K562 (cell line): ENCODE measurements at regions not wholly inside any gene's neighbourhood (a gene's known extent, or its start where the extent isn't known, plus 50 kb on each side); places are given as distances from the start of the nearest gene placed in this dataset.

ENCODE experiments used
- CREB1 ChIP-seq, 2 experiments: sonication (generic) in 1 of 2; formaldehyde crosslinking in 1 of 2; IDR thresholded peaks; 2 replicates each; pipeline versions ENCODE4 v1.6.1 to v1.8.0; 2012 to 2022; ENCODE audit warnings: inconsistent platforms in 1 of 2, mild to moderate bottlenecking in 1 of 2, missing genetic modification reagents in 1 of 2, moderate library complexity in 1 of 2
- CTCF ChIP-seq, 3 experiments: IDR thresholded peaks in 2 of 3; conservative IDR thresholded peaks in 1 of 3; 2 replicates each; pipeline ENCODE4 v1.5.1; 2011 to 2012; ENCODE audit warnings: low read length in 3 of 3, mild to moderate bottlenecking in 3 of 3, control low read depth in 2 of 3, improper control_type of control experiment in 1 of 3, inconsistent platforms in 1 of 3, low read depth in 1 of 3, mixed read lengths in 1 of 3, moderate library complexity in 1 of 3; ENCODE audit not compliant: insufficient read depth in 2 of 3
- ELK1 ChIP-seq: sonication (generic); formaldehyde crosslinking; IDR thresholded peaks from 2 replicates; pipeline ENCODE4 v1.8.1; 2022; ENCODE audit warnings: missing genetic modification reagents
- HCFC1 ChIP-seq: IDR thresholded peaks from 2 replicates; pipeline ENCODE4 v1.6.1; 2012; ENCODE audit warnings: low read depth, low read length, improper control_type of control experiment
- HDAC2 ChIP-seq: fragments of 450-650 bp; IDR thresholded peaks from 2 replicates; pipeline ENCODE4 v1.6.1; 2016; ENCODE audit warnings: mild to moderate bottlenecking
- HMG20A ChIP-seq: fragments of 450-650 bp; formaldehyde crosslinking; conservative IDR thresholded peaks from 2 replicates; pipeline ENCODE4 v1.4.0; 2020; ENCODE audit warnings: mild to moderate bottlenecking, mixed read lengths
- HNRNPH1 ChIP-seq: fragments of 200-400 bp; formaldehyde crosslinking; optimal IDR thresholded peaks from 2 replicates; pipeline ENCODE3; 2017; ENCODE audit warnings: low read depth, mild to moderate bottlenecking, low read length, moderate library complexity
- MTF1 ChIP-seq: fragments of 250-450 bp; sonication (Bioruptor Pico); IDR thresholded peaks from 2 replicates; pipeline ENCODE4 v1.9.0; 2021; ENCODE audit warnings: moderate library complexity, mild to moderate bottlenecking, inconsistent platforms, borderline replicate concordance
- POLR2AphosphoS5 ChIP-seq: IDR thresholded peaks from 2 replicates; pipeline ENCODE4 v1.6.1; 2011; ENCODE audit warnings: mild to moderate bottlenecking, low read depth, low read length, moderate library complexity; ENCODE audit not compliant: control insufficient read depth, insufficient read depth
- SMAD1 ChIP-seq: fragments of 150-350 bp; IDR thresholded peaks from 2 replicates; pipeline ENCODE4 v1.6.1; 2014; ENCODE audit warnings: low read length, low read depth; ENCODE audit not compliant: partially characterized antibody
- SNIP1 ChIP-seq: fragments of 450-650 bp; IDR thresholded peaks from 2 replicates; pipeline ENCODE4 v1.7.1; 2017; ENCODE audit warnings: low read depth, mild to moderate bottlenecking
- SP2 ChIP-seq: IDR thresholded peaks from 2 replicates; pipeline ENCODE4 v1.6.1; 2011; ENCODE audit warnings: mild to moderate bottlenecking, low read depth, low read length, moderate library complexity; ENCODE audit not compliant: poor library complexity, severe bottlenecking; ENCODE audit errors: extremely low read depth
- ZFX ChIP-seq: sonication (generic); formaldehyde crosslinking; IDR thresholded peaks from 2 replicates; pipeline ENCODE4 v1.8.0; 2022; ENCODE audit warnings: mild to moderate bottlenecking, missing genetic modification reagents, moderate library complexity
- ZNF431 ChIP-seq: sonication (generic); formaldehyde crosslinking; IDR thresholded peaks from 2 replicates; pipeline ENCODE4 v1.8.0; 2022; ENCODE audit warnings: mild to moderate bottlenecking, missing genetic modification reagents

GRCh38 chr3:106117490-106117858, 248.7 kb upstream of the CBLB start:
- TF ChIP-seq POLR2AphosphoS5 (no peak), ZNF431 (CRISPR knock-in tag) (no peak), ZFX (CRISPR knock-in tag) (no peak), HMG20A (CRISPR knock-in tag) (no peak), HDAC2 (no peak), SMAD1 (no peak), HNRNPH1 (no peak), SP2 (no peak), CTCF (IDR thresholded peaks at IDR 0.05 in 2 of 3, conservative IDR thresholded peaks at IDR 0.05 in 1 of 3; ENCODE audit: insufficient read depth in 2 of 3, low read depth in 1 of 3, low read length in 3 of 3) (no peak), CREB1 (IDR thresholded peaks at IDR 0.05) (no peak), CREB1 (CRISPR knock-in tag; IDR thresholded peaks at IDR 0.05) (no peak), HCFC1 (no peak), SNIP1 (no peak), ELK1 (no peak), MTF1 (CRISPR knock-in tag) (no peak)
